ENCODE measurements at regions not wholly inside any gene's neighbourhood (a gene's known extent, or its start where the extent isn't known, plus 50 kb on each side); places are given as distances from the start of the nearest gene placed in this dataset.
"Not testable (repeated sequence)": the region's sequence is repeated elsewhere in the genome, so short reads cannot be mapped to it uniquely, and the experiment has no call there.

DNA sequence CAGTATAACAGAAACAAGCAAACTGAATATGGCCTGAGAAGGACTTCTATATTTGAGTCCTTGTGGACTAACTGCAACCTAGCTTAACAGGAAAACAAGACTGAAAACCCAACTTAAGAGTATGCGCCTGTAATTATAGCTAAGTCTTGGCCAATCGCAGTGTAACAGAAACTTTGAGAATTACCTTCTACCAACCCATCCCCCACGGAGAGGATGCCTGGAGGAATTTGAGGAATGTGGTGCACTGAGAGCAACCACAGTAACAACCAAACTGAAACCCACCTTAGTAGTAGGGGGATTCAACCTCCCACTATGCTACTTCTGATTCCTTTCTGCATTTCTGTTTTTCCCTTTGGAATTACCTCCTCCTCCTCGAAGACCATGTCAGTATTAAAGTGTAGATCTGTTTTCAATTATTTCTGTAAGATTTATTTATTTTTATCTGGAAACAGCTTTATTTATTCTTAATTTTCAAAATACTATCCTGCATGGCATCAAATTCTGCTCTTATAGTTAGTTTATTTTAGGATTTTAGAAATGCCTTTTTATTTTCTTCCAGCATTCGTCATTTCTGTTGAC, 393.6 kb downstream of the KCNA4 start:
- DNase-seq (no peak), ATAC-seq (no peak)

DNA sequence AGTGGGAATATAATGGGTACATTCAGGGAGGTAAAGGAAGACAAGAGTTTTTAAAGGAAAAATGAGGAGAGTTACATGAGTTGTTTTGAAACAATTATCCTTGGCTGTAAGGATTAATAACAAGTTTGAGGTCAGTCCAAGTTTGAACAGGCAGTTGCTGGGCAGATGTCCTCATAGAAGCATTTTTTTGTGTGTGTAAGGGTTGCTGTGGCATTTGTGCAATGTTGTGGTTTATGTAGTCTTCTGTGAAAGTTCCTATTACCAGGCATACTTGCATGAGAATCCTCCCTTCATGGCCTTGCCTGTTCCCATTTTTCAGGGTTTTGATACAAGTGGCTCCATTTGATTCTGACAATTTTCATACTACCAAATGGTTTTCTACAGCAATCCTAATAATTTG, 400.2 kb downstream of the KCNA4 start:
- intact Hi-C loops (cut with DNase I): no loop called here
- Histone ChIP-seq H3K27ac (no peak overlapping the region), H3K36me3 (no peaks in the 10 kb centered on the region), H3K4me3 (no peak overlapping the region), H3K4me1 (no peaks in the 10 kb centered on the region), H3K9me3 (peaks cover 0 to 1% (median 0%) of the 10 kb centered on the region in 11 donors), H3K27me3 (no peaks in the 10 kb centered on the region)
- TF ChIP-seq CTCF (IDR thresholded peaks at IDR 0.05): no peak
- ATAC-seq (no peak), DNase-seq (no peak)

More for the DNA sequence above, 393.6 kb downstream of the KCNA4 start:
- H3K27ac ChIP-seq: no peak overlapping the region
- H3K9me3 ChIP-seq: no peaks in the 10 kb centered on the region
- H3K36me3 ChIP-seq: no peaks in the 10 kb centered on the region
- no peak for TF ChIP-seq CTCF (IDR thresholded peaks at IDR 0.05)
- no peaks in the 10 kb centered on the region for H3K4me1 ChIP-seq
- H3K27me3 ChIP-seq: no peaks in the 10 kb centered on the region
- WGBS, 2 donors: 51 to 58% methylated on average over 5 of the region's 5 CpGs
- intact Hi-C loops (cut with DNase I): loop anchor here in 1 of 10 donors (10.0 kb wide), 1 partner anchor 88 kb away; no protein-coding TSS in a partner anchor
- no peak overlapping the region for H3K4me3 ChIP-seq

- WGBS, 2 donors: 81 to 84% methylated on average over 2 of the region's 2 CpGs
- DNase-seq: no peak
- no peak for TF ChIP-seq CTCF (IDR thresholded peaks at IDR 0.05)
- no peak for ATAC-seq
- H3K27ac ChIP-seq: no peak overlapping the region
- peaks cover 0 to 12% (median 0%) of the 10 kb centered on the region in 11 donors for H3K9me3 ChIP-seq
- intact Hi-C loops (cut with DNase I): no loop called here
- no peaks in the 10 kb centered on the region for H3K4me1 ChIP-seq
- H3K36me3 ChIP-seq: no peaks in the 10 kb centered on the region
- no peak overlapping the region for H3K4me3 ChIP-seq
- no peaks in the 10 kb centered on the region for H3K27me3 ChIP-seq
Observed at GRCh38 chr11:29612423-29612822, 404.4 kb downstream of the KCNA4 start.

DNA sequence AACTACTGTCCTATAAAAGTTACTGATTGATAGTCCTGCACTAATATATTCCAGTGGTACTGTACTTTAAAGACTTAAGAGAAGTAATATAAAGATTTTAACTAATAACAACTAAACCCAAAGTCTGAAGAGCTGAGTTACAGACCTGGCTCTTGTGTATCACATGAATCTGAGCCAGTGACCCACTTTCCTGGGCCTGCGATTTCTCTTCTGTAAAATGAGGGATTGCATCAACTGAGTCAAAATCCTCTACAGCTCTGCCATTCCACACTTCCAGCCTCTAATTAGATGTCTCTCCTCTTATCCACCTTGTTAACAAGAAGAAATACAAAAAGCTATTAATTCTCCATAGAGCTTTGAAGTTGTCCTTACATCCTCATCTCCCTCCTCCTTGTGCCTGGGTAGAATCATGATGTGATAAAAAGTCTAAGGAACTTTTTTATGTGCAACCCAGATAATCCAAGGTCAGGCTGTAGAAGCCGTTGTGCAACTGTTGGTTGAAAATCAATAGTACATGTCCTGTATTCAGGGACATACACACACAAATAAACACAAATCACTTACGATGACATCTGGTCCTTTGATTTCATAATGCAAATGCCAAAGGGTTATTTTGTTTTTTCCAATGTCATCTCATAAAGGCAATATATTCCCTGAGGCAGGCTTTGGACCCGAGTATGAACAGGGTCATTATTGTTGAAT, 410.3 kb downstream of the KCNA4 start:
- no peak for ATAC-seq
- intact Hi-C loops (cut with DNase I): no loop called here

DNA sequence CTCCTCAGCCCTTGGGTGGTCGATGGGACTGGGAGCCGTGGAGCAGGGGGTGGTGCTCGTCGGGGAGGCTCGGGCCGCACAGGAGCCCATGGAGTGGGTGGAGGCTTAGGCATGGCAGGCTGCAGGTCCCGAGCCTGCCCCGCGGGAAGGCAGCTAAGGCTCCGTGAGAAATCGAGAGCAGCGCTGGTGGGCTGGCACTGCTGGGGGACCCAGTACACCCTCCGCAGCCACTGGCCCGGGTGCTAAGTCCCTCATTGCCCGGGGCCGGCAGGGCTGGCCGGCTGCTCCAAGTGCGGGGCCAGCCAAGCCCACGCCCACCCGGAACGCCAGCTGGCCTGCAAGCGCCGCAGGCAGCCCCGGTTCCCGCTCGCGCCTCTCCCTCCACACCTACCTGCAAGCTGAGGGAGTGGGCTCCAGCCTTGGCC, 416.7 kb downstream of the KCNA4 start:
- DNase-seq; ATAC-seq; H3K36me3 ChIP-seq; H3K27me3 ChIP-seq; intact Hi-C loops (cut with DNase I); H3K4me3 ChIP-seq; H3K9me3 ChIP-seq; H3K4me1 ChIP-seq; H3K27ac ChIP-seq: not testable (repeated sequence)
- WGBS, 2 donors: 97 to 98% methylated on average over 27 of the region's 27 CpGs

More for the DNA sequence above, 410.3 kb downstream of the KCNA4 start:
- Histone ChIP-seq H3K4me1 (no peaks in the 10 kb centered on the region), H3K36me3 (no peaks in the 10 kb centered on the region), H3K4me3 (no peak overlapping the region), H3K27me3 (no peaks in the 10 kb centered on the region), H3K27ac (no peak overlapping the region), H3K9me3 (peaks cover 0 to 15% (median 0%) of the 10 kb centered on the region in 11 donors)
- no peak for DNase-seq
- 75 to 81% methylated on average over 4 of the region's 4 CpGs for WGBS, 2 donors
- no peak for TF ChIP-seq CTCF (IDR thresholded peaks at IDR 0.05)
